GM12878 (cell line): ENCODE measurements at regions not wholly inside any gene's neighbourhood (a gene's known extent, or its start where the extent isn't known, plus 50 kb on each side); places are given as distances from the start of the nearest gene placed in this dataset.

Source experiments
- ATAC-seq: fragments of 200-7000 bp; cut with Tn5 transposase; 3 replicates; pipeline ENCODE4 v1.9.1; 2020; ENCODE audit warnings: mild to moderate bottlenecking, moderate library complexity
- BruUV-seq: library from RNA; stranded (reverse); fragments of 400-500 nt; replicated peaks from 2 replicates; lab custom pipeline; 2021; lab: Mats Ljungman, UMichigan
- CTCF ChIA-PET: fragments of 300-600 bp; sonication (Branson Sonifier 250); formaldehyde crosslinking; extraction: SDS; loops from one replicate; lab custom pipeline; 2021; ENCODE audit warnings: inconsistent platforms; lab: Yijun Ruan, JAX
- POLR2A ChIA-PET: fragments of 350-600 bp; formaldehyde crosslinking; extraction: SDS; loops from one replicate; lab custom pipeline; 2021; ENCODE audit warnings: inconsistent platforms; lab: Charles Lee
- RAD21 ChIA-PET: fragments of 300-600 bp; sonication (Branson Sonifier 250); formaldehyde crosslinking; loops from one replicate; lab custom pipeline; 2023; ENCODE audit warnings: antibody characterized with exemption; ENCODE audit not compliant: unreplicated experiment; lab: Charles Lee
- SMC1A ChIA-PET: fragments of 300-600 bp; sonication (Branson Sonifier 250); formaldehyde crosslinking; loops from one replicate; lab custom pipeline; 2023; ENCODE audit not compliant: unreplicated experiment, uncharacterized antibody; lab: Charles Lee
- DNase-seq: peaks from one replicate; pipeline ENCODE4 v3.0.0-alpha.2; 2011; ENCODE audit warnings: low read depth, low spot score
- FAIRE-seq: peaks from 3 replicates; lab custom pipeline; 2011; peaks lifted over from hg19 to GRCh38; lab: Jason Lieb, UNC
- H2AFZ ChIP-seq: 2 replicates; pipeline ENCODE4 v1.6.0; 2011; ENCODE audit warnings: low read depth, low read length, control low read depth; ENCODE audit not compliant: control insufficient read depth
- H3K27ac ChIP-seq: 2 replicates; pipeline ENCODE4 v1.5.1; 2011; ENCODE audit warnings: control low read depth; ENCODE audit not compliant: control insufficient read depth, insufficient read depth
- H3K27me3 ChIP-seq, 2 experiments: replicated peaks in 1 of 2; 2 replicates each; pipeline versions ENCODE4 v1.6.0 to v1.6.1; 2011; ENCODE audit warnings: low read length in 1 of 2; ENCODE audit not compliant: control insufficient read depth in 2 of 2, insufficient read depth in 2 of 2
- H3K36me3 ChIP-seq, 2 experiments: 2 replicates each; pipeline ENCODE4 v1.5.1; 2011; ENCODE audit warnings: low read length in 1 of 2; ENCODE audit not compliant: control insufficient read depth in 2 of 2, insufficient read depth in 2 of 2
- H3K4me1 ChIP-seq: 2 replicates; pipeline ENCODE4 v1.6.1; 2011; ENCODE audit warnings: mild to moderate bottlenecking, low read length, moderate library complexity, mixed read lengths; ENCODE audit not compliant: control insufficient read depth, insufficient read depth
- H3K4me2 ChIP-seq: 2 replicates; pipeline ENCODE4 v1.6.0; 2011; ENCODE audit warnings: control low read depth; ENCODE audit not compliant: control insufficient read depth, insufficient read depth
- H3K4me3 ChIP-seq: fragments of 200-600 bp; sonication (generic); 2 replicates; pipeline ENCODE4 v1.5.1; 2016
- H3K79me2 ChIP-seq: 2 replicates; pipeline ENCODE4 v1.6.0; 2011; ENCODE audit warnings: low read length; ENCODE audit not compliant: control insufficient read depth, insufficient read depth
- H3K9ac ChIP-seq: 2 replicates; pipeline ENCODE4 v1.8.0; 2011; ENCODE audit warnings: low read length, control low read depth, mixed read lengths; ENCODE audit not compliant: control insufficient read depth, insufficient read depth
- H3K9me3 ChIP-seq: replicated peaks from 3 replicates; pipeline ENCODE4 v1.5.1; 2011; ENCODE audit warnings: mild to moderate bottlenecking, low read length; ENCODE audit not compliant: control insufficient read depth, insufficient read depth
- H4K20me1 ChIP-seq: 2 replicates; pipeline ENCODE4 v1.6.0; 2011; ENCODE audit not compliant: control insufficient read depth, insufficient read depth
- BRCA1 ChIP-seq: IDR thresholded peaks from 2 replicates; pipeline ENCODE4 v1.6.1; 2011; ENCODE audit warnings: low read depth, low read length, improper control_type of control experiment
- FOXM1 ChIP-seq: IDR thresholded peaks from 2 replicates; pipeline ENCODE4 v1.6.1; 2012; ENCODE audit warnings: low read depth, mild to moderate bottlenecking, inconsistent platforms, low read length, moderate library complexity
- MXI1 ChIP-seq: fragments of 150-350 bp; IDR thresholded peaks from 2 replicates; pipeline ENCODE4 v1.6.1; 2011; ENCODE audit warnings: low read depth, mild to moderate bottlenecking, inconsistent platforms, low read length, improper control_type of control experiment
- MYC ChIP-seq: IDR thresholded peaks from 2 replicates; pipeline ENCODE4 v1.6.1; 2011; ENCODE audit warnings: mild to moderate bottlenecking, low read length, moderate library complexity, inconsistent platforms; ENCODE audit not compliant: insufficient read depth, insufficient replicate concordance, insufficient read length, severe bottlenecking
- NFIC ChIP-seq: IDR thresholded peaks from 2 replicates; pipeline ENCODE4 v1.6.1; 2012; ENCODE audit warnings: low read depth, mild to moderate bottlenecking, inconsistent platforms, low read length, moderate library complexity
- NFYB ChIP-seq: IDR thresholded peaks from 2 replicates; pipeline ENCODE4 v1.6.1; 2011; ENCODE audit warnings: low read depth, mild to moderate bottlenecking, low read length, improper control_type of control experiment, moderate library complexity; ENCODE audit not compliant: insufficient read depth
- NR2C2 ChIP-seq: IDR thresholded peaks from 2 replicates; pipeline ENCODE4 v1.6.1; 2011; ENCODE audit warnings: borderline replicate concordance, low read depth; ENCODE audit not compliant: control insufficient read depth, insufficient read length
- RFX5 ChIP-seq: IDR thresholded peaks from 2 replicates; pipeline ENCODE4 v1.6.1; 2011; ENCODE audit warnings: low read depth, low read length, improper control_type of control experiment
- SKIL ChIP-seq: fragments of 450-650 bp; IDR thresholded peaks from 2 replicates; pipeline ENCODE4 v1.6.1; 2017; ENCODE audit warnings: mild to moderate bottlenecking, low read depth, inconsistent platforms; ENCODE audit not compliant: poor library complexity, severe bottlenecking
- SMAD1 ChIP-seq: fragments of 450-650 bp; IDR thresholded peaks from 2 replicates; pipeline ENCODE4 v1.6.1; 2018; ENCODE audit warnings: mild to moderate bottlenecking, low read depth; ENCODE audit not compliant: partially characterized antibody
- SMARCA5 ChIP-seq: fragments of 450-650 bp; IDR thresholded peaks from 2 replicates; pipeline ENCODE4 v1.6.1; 2017; ENCODE audit warnings: mild to moderate bottlenecking
- TCF12 ChIP-seq: IDR thresholded peaks from 2 replicates; pipeline ENCODE4 v1.6.1; 2011; ENCODE audit warnings: low read depth, mild to moderate bottlenecking, low read length
- USF1 ChIP-seq: IDR thresholded peaks from 2 replicates; pipeline ENCODE4 v1.6.1; 2011; ENCODE audit warnings: borderline replicate concordance, low read depth, mild to moderate bottlenecking, moderate library complexity, mixed read lengths, low read length; ENCODE audit not compliant: insufficient read depth; ENCODE audit errors: extremely low read length
- ZZZ3 ChIP-seq: IDR thresholded peaks from 2 replicates; pipeline ENCODE4 v1.6.1; 2011; ENCODE audit warnings: low read depth; ENCODE audit not compliant: control insufficient read depth, insufficient read length
- WGBS: methylation state at CpG from one replicate; pipeline ENCODE4 v1.1.6; 2016; ENCODE audit warnings: low lambda C conversion rate; ENCODE audit not compliant: insufficient replicate concordance, insufficient coverage; ENCODE audit errors: missing lambda C conversion rate; 5-methylcytosine and 5-hydroxymethylcytosine counted together
- in situ Hi-C: fragments of 300-500 bp; cut with MboI; formaldehyde crosslinking; loops from 9 replicates; pipeline ENCODE4 v1.14.3; 2018; ENCODE audit warnings: mixed read lengths
- intact Hi-C: fragments of 100-400 bp; cut with micrococcal nuclease; formaldehyde crosslinking; loops from one replicate; pipeline ENCODE4 v1.14.2; 2022; ENCODE audit not compliant: unreplicated experiment

GRCh38 chr20:24364482-24364881 is 104.9 kb upstream of the SYNDIG1 start:
- Histone ChIP-seq H3K4me1 (no peaks in the 10 kb centered on the region), H3K9me3 (no peaks in the 10 kb centered on the region; the same call in 2 of the 3 replicates), H3K36me3 (no peaks in the 10 kb centered on the region), H3K4me3 (no peak overlapping the region), H2AFZ (no peak overlapping the region)
- WGBS, result 81% methylated on average over 4 of the region's 4 CpGs
- in situ Hi-C loops, result no loop called here
- no peak for TF ChIP-seq FOXM1
- no peak for TF ChIP-seq MYC
- TF ChIP-seq BRCA1, result no peak
- TF ChIP-seq TCF12, result no peak
- no peak for TF ChIP-seq RFX5
- no peak for TF ChIP-seq SMAD1
- TF ChIP-seq MXI1, result no peak
- TF ChIP-seq, all 136 proteins: peak for 0
- BruUV-seq, result no TSS peak
- DNase-seq (no peak), ATAC-seq (no peak), FAIRE-seq (no peak)
- intact Hi-C loops, result no loop called here
- Histone ChIP-seq H3K27ac (no peak overlapping the region), H3K4me2 (no peak overlapping the region), H3K27me3 (no peaks in the 10 kb centered on the region), H3K9ac (no peak overlapping the region), H3K79me2 (no peaks in the 10 kb centered on the region), H4K20me1 (no peaks in the 10 kb centered on the region)
- RAD21 ChIA-PET, result no interaction called here
- SMC1A ChIA-PET, result no interaction called here
- CTCF ChIA-PET, result no interaction called here
- POLR2A ChIA-PET, result no interaction called here

- Histone ChIP-seq H3K9ac (no peak overlapping the region), H2AFZ (no peak overlapping the region), H3K36me3 (no peaks in the 10 kb centered on the region), H3K9me3 (no peaks in the 10 kb centered on the region; the same call in 2 of the 3 replicates), H3K4me1 (no peaks in the 10 kb centered on the region), H3K4me3 (no peak overlapping the region), H3K27me3 (no peaks in the 10 kb centered on the region), H3K4me2 (no peak overlapping the region), H4K20me1 (no peaks in the 10 kb centered on the region), H3K79me2 (no peaks in the 10 kb centered on the region), H3K27ac (no peak overlapping the region)
- FAIRE-seq, result no peak
- SMC1A ChIA-PET, result no interaction called here
- no TSS peak for BruUV-seq
- POLR2A ChIA-PET, result no interaction called here
- TF ChIP-seq SMARCA5, result no peak
- no peak for TF ChIP-seq ZZZ3
- no peak for TF ChIP-seq RFX5
- TF ChIP-seq NR2C2, result no peak
- no peak for TF ChIP-seq SKIL
- TF ChIP-seq NFYB, result no peak
- TF ChIP-seq NFIC, result no peak
- no peak for TF ChIP-seq USF1
- CTCF ChIA-PET, result no interaction called here
- DNase-seq, result no peak
- ATAC-seq, result no peak
- intact Hi-C loops, result no loop called here
- WGBS, result 66% methylated on average over 8 of the region's 8 CpGs
- in situ Hi-C loops, result no loop called here
- RAD21 ChIA-PET, result no interaction called here
Measured at GRCh38 chr20:24363031-24363430, 106.4 kb upstream of the SYNDIG1 start.
